Lower leg skin (tissue), 3 donors: ENCODE measurements at regions not wholly inside any gene's neighbourhood (a gene's known extent, or its start where the extent isn't known, plus 50 kb on each side); places are given as distances from the start of the nearest gene placed in this dataset.

Source experiments
- CTCF ChIP-seq, 3 donors: fragments of 450-650 bp; IDR thresholded peaks; one replicate each; pipeline ENCODE4 v1.5.1; 2016; ENCODE audit warnings: antibody characterized with exemption in 3 of 3, mild to moderate bottlenecking in 3 of 3, moderate library complexity in 2 of 3
- POLR2A ChIP-seq, 2 donors: fragments of 450-650 bp; IDR thresholded peaks; one replicate each; pipeline ENCODE4 v1.6.1; 2016 to 2017; ENCODE audit warnings: antibody characterized with exemption in 2 of 2, mild to moderate bottlenecking in 1 of 2, moderate library complexity in 1 of 2

GRCh38 chr6:97645757-97646156 is 362.7 kb upstream of the MMS22L start:
- no peak for TF ChIP-seq CTCF (IDR thresholded peaks at IDR 0.05)
- no peak for TF ChIP-seq POLR2A (IDR thresholded peaks at IDR 0.05)
